Left hindlimb (tissue), 1 donor: ENCODE measurements at regions not wholly inside any gene's neighbourhood (a gene's known extent, or its start where the extent isn't known, plus 50 kb on each side); places are given as distances from the start of the nearest gene placed in this dataset.
"Not testable (repeated sequence)": the region's sequence is repeated elsewhere in the genome, so short reads cannot be mapped to it uniquely, and the experiment has no call there.

Source experiments
- DNase-seq: peaks from one replicate; pipeline ENCODE4 v3.0.0-alpha.2; 2018

- no peak for DNase-seq
Observed at GRCh38 chr2:13462464-13462863, 745.7 kb downstream of the TRIB2 start.

- DNase-seq: no peak
Observed at GRCh38 chr2:13466076-13466475, 749.3 kb downstream of the TRIB2 start.

- no peak for DNase-seq
Observed at GRCh38 chr2:13474538-13474937, 757.8 kb downstream of the TRIB2 start.

- DNase-seq: no peak
Observed at GRCh38 chr2:13480057-13480456, 763.3 kb downstream of the TRIB2 start.

GRCh38 chr2:13481201-13481600, 764.5 kb downstream of the TRIB2 start:
- no peak for DNase-seq

- no peak for DNase-seq
Observed at GRCh38 chr2:13485256-13485655, 768.5 kb downstream of the TRIB2 start.

GRCh38 chr2:13488965-13489364, 772.2 kb downstream of the TRIB2 start:
- DNase-seq: no peak

GRCh38 chr2:13492262-13492661, 775.5 kb downstream of the TRIB2 start:
- DNase-seq: no peak

- DNase-seq: no peak
Observed at GRCh38 chr2:13495051-13495450, 778.3 kb downstream of the TRIB2 start.

- no peak for DNase-seq
Observed at GRCh38 chr2:13504808-13505207, 788.1 kb downstream of the TRIB2 start.

GRCh38 chr2:13508671-13509070, 791.9 kb downstream of the TRIB2 start:
- DNase-seq: no peak

- no peak for DNase-seq
Observed at GRCh38 chr2:13515254-13515653, 798.5 kb downstream of the TRIB2 start.

- DNase-seq: no peak
Observed at GRCh38 chr2:13522096-13522495, 805.4 kb downstream of the TRIB2 start.

- no peak for DNase-seq
Observed at GRCh38 chr2:13522917-13523821, 806.4 kb downstream of the TRIB2 start.

- no peak for DNase-seq
Observed at GRCh38 chr2:13524492-13524891, 807.8 kb downstream of the TRIB2 start.

- DNase-seq: not testable (repeated sequence)
Observed at GRCh38 chr2:13531735-13532410, 815.1 kb downstream of the TRIB2 start.

- not testable (repeated sequence) for DNase-seq
Observed at GRCh38 chr2:13532781-13533523, 816.2 kb downstream of the TRIB2 start.

GRCh38 chr2:13533524-13533922, 816.8 kb downstream of the TRIB2 start:
- no peak for DNase-seq

GRCh38 chr2:13536941-13537340, 820.2 kb downstream of the TRIB2 start:
- DNase-seq: no peak

- no peak for DNase-seq
Observed at GRCh38 chr2:13537771-13538349, 821.1 kb downstream of the TRIB2 start.

GRCh38 chr2:13539296-13539695, 822.6 kb downstream of the TRIB2 start:
- no peak for DNase-seq

- DNase-seq: no peak
Observed at GRCh38 chr2:13542061-13542460, 825.3 kb downstream of the TRIB2 start.

- no peak for DNase-seq
Observed at GRCh38 chr2:13542642-13543041, 825.9 kb downstream of the TRIB2 start.
